ENCODE measurements at regions not wholly inside any gene's neighbourhood (a gene's known extent, or its start where the extent isn't known, plus 50 kb on each side); places are given as distances from the start of the nearest gene placed in this dataset.
A peak's percentile ranks its signal among the peaks of the same experiment; 100 is the strongest.

DNA sequence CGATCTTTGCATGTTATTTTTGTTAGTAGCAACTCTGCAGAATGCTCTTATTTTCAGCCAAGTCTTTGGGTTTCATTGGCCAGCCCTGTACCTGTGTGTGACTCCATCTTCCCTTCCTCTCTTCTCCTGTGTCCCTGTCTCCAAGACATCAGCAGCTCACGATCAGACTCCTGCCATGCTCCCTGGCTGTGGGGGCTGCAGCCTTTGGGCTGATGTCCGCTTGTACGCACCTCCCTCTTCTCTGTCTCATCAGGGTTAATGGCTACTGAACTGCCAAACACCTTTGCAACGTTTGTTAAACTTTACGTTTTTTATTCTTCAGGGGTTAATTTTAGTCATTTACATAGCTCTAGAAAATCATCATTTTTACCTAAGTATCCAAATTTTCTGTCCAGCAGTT lies 103.5 kb upstream of the RET start:
- H3K23ac ChIP-seq (ENCODE audit: insufficient read length, low read depth, low read length), result no peak overlapping the region
- no peak overlapping the region for H3K56ac ChIP-seq (ENCODE audit: insufficient read length, low read depth, low read length)
- H4K5ac ChIP-seq (ENCODE audit: insufficient read length, low read depth, low read length), result no peak overlapping the region
- H3K4me1 ChIP-seq (ENCODE audit: insufficient read depth, low read length), result no peaks in the 10 kb centered on the region
- no peak overlapping the region for H2AFZ ChIP-seq (ENCODE audit: low read length)
- no peak overlapping the region for H3K9ac ChIP-seq (ENCODE audit: extremely low read depth, insufficient read length, low read length)
- no peaks in the 10 kb centered on the region for H3K9me3 ChIP-seq (ENCODE audit: control insufficient read depth, low read depth, low read length)
- 0 out of 7 replicates have a peak overlapping the region, but pooled peaks of 1 of the 3 experiments have one; percentile 7 for H3K27ac Mint-ChIP-seq
- no peak overlapping the region for H3K4me3 Mint-ChIP-seq
- H3K79me1 ChIP-seq (ENCODE audit: insufficient read depth, low read depth, low read length, poor library complexity, severe bottlenecking), result no peaks in the 10 kb centered on the region
- H2AK5ac ChIP-seq (ENCODE audit: insufficient read length, low read length), result no peak overlapping the region
- H3K79me2 ChIP-seq (ENCODE audit: insufficient read depth, low read length), result no peaks in the 10 kb centered on the region
- H3K27me3 ChIP-seq (ENCODE audit: insufficient read depth, low read length), result no peaks in the 10 kb centered on the region
- H3K36me3 Mint-ChIP-seq (ENCODE audit: insufficient read depth in 1 of 3, low read depth in 3 of 3), result no peaks in the 10 kb centered on the region; a peak in 1 of 7 replicates
- no peak overlapping the region for H2BK5ac ChIP-seq (ENCODE audit: insufficient read length, low read length)
- no peak overlapping the region for H4K91ac ChIP-seq (ENCODE audit: insufficient read length, low read depth, low read length)
- no CpG with 5 or more reads among the region's 6 CpGs for WGBS (ENCODE audit: extremely low coverage, insufficient read length, low lambda C conversion rate)
- H3K14ac ChIP-seq (ENCODE audit: insufficient read depth, low read length), result no peak overlapping the region
- no peak overlapping the region for H2BK120ac ChIP-seq (ENCODE audit: low read depth, low read length, poor library complexity, severe bottlenecking)
- H2BK12ac ChIP-seq (ENCODE audit: insufficient read length, low read depth, low read length), result no peak overlapping the region
- H3K27me3 Mint-ChIP-seq (ENCODE audit: low read depth), result no peaks in the 10 kb centered on the region; the same call in 1 of the 2 replicates
- H3K18ac ChIP-seq (ENCODE audit: insufficient read length, low read depth, low read length), result no peak overlapping the region
- no peak overlapping the region for H2BK15ac ChIP-seq (ENCODE audit: low read depth, low read length)
- no peak overlapping the region for H3K27ac ChIP-seq (ENCODE audit: insufficient read length, low read depth, low read length)
- H3K9me3 Mint-ChIP-seq, result no peaks in the 10 kb centered on the region; a peak in 1 of 5 replicates
- H2BK20ac ChIP-seq (ENCODE audit: low read depth, low read length, poor library complexity, severe bottlenecking), result no peak overlapping the region
- TF ChIP-seq, protein P1, sequence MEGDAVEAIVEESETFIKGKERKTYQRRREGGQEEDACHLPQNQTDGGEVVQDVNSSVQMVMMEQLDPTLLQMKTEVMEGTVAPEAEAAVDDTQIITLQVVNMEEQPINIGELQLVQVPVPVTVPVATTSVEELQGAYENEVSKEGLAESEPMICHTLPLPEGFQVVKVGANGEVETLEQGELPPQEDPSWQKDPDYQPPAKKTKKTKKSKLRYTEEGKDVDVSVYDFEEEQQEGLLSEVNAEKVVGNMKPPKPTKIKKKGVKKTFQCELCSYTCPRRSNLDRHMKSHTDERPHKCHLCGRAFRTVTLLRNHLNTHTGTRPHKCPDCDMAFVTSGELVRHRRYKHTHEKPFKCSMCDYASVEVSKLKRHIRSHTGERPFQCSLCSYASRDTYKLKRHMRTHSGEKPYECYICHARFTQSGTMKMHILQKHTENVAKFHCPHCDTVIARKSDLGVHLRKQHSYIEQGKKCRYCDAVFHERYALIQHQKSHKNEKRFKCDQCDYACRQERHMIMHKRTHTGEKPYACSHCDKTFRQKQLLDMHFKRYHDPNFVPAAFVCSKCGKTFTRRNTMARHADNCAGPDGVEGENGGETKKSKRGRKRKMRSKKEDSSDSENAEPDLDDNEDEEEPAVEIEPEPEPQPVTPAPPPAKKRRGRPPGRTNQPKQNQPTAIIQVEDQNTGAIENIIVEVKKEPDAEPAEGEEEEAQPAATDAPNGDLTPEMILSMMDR (conservative IDR thresholded peaks at IDR 0.05), result no peak
- no peaks in the 10 kb centered on the region for H3K23me2 ChIP-seq (ENCODE audit: insufficient read length, low read depth, low read length, poor library complexity, severe bottlenecking)
- H3K4me1 Mint-ChIP-seq, result peaks cover 5 to 7% of the 10 kb centered on the region in 2 experiments
- no peak overlapping the region for H3K4ac ChIP-seq (ENCODE audit: low read depth, low read length)
- no peak overlapping the region for H3T11ph ChIP-seq (ENCODE audit: low read length)
- H4K20me1 ChIP-seq (ENCODE audit: control insufficient read depth, insufficient read depth, insufficient read length), result no peaks in the 10 kb centered on the region
- H3K4me2 ChIP-seq (ENCODE audit: insufficient read depth, insufficient read length, low read length), result no peak overlapping the region
- no peak for DNase-seq
- no peak overlapping the region for H4K8ac ChIP-seq (replicated peaks; ENCODE audit: insufficient read length, low read depth, low read length)

All from H9 (cell line).